ENCODE measurements at regions not wholly inside any gene's neighbourhood (a gene's known extent, or its start where the extent isn't known, plus 50 kb on each side); places are given as distances from the start of the nearest gene placed in this dataset.
"Not testable (repeated sequence)": the region's sequence is repeated elsewhere in the genome, so short reads cannot be mapped to it uniquely, and the experiment has no call there.

DNA sequence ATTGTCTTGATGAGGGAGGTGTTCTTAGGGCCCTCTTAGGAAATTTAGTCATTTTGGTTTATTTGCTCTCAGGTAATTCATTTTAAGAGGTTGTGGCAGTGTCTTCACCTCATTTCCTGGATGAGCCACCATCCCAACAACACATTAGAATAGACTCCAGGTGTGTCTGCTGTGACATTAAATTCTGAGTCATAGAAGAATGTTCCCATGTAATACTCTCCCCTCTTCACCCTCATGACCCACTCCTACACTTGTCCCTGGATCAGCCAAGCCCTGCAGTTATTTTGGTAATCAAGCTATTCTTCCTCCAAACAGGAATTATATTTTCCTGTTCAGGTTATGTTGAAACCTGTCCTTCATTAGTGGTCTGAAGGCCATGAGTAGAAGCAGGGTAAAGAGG, 944.1 kb downstream of the SORCS3 start:
- CTCF ChIA-PET, result no interaction called here
- DNase-seq, result no peak
- Mint-ChIP-seq H3K4me1 (no peaks in the 10 kb centered on the region), H3K27ac (no peak overlapping the region), H3K9me3 (peaks cover 2% of the 10 kb centered on the region), H3K4me3 (no peak overlapping the region), H3K27me3 (no peaks in the 10 kb centered on the region), H3K36me3 (no peaks in the 10 kb centered on the region)

DNA sequence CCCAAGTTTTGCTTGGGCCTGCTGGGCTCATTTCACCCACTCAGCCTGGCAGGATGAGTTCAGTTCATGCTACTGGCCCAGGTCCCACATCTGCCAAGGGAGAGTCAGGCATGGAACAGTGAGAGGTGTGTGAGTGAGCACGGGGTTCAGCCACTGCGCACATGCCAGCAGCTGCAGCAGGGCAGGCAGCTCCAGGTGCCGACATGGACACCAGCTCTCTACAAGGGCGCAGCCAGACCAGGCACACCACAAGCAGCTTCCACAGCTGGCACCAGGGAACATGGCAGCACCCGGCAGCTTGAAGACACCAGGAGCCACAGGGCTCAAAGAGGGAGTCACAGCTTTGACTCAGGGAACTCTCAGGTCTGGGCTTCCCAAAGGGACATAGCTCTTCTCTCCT, 938.0 kb downstream of the SORCS3 start:
- H3K9me3 Mint-ChIP-seq, result peaks cover 8% of the 10 kb centered on the region
- H3K36me3 Mint-ChIP-seq, result no peaks in the 10 kb centered on the region
- CTCF ChIA-PET, result no interaction called here
- no peaks in the 10 kb centered on the region for H3K27me3 Mint-ChIP-seq
- no peak overlapping the region for H3K4me3 Mint-ChIP-seq
- DNase-seq, result no peak
- no peaks in the 10 kb centered on the region for H3K4me1 Mint-ChIP-seq
- H3K27ac Mint-ChIP-seq, result no peak overlapping the region

DNA sequence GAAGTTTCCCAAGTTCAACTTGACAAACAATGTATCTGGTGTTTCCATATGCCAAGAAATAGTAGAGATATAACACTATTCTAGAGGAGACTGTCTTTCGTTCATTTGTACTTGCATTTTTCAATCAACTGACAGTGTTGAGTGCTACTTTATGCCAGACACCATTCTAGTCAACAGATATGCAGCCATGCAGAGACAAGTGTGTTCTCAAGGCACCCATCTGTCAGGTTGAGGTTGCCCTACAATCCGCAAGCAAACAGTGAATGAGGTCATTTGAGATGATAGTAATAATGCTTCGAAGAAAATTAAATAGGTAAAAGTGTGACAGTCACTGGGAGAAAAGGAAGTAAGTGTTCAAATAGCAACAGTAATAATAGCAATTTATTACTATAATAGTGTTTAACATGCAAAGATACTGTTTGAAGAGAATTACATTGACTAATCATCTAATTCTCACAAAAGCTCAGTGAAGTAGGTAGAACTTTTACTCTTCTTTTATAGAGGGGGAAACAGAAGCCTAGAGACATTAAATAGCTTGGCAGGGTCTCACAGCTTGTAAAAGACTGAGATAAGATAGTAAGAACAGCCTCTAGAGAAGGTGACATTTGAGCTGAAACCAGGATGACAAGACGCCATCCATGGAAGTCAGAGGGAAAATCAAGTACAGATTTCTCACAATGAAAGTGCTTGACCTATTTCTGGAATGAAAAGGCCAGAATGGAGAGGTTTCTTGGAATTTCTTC, 936.9 kb downstream of the SORCS3 start:
- Mint-ChIP-seq H3K4me3 (no peak overlapping the region), H3K27me3 (no peaks in the 10 kb centered on the region), H3K4me1 (no peaks in the 10 kb centered on the region), H3K27ac (no peak overlapping the region), H3K9me3 (peaks cover 13% of the 10 kb centered on the region), H3K36me3 (no peaks in the 10 kb centered on the region)
- no peak for DNase-seq
- CTCF ChIA-PET, result no interaction called here

DNA sequence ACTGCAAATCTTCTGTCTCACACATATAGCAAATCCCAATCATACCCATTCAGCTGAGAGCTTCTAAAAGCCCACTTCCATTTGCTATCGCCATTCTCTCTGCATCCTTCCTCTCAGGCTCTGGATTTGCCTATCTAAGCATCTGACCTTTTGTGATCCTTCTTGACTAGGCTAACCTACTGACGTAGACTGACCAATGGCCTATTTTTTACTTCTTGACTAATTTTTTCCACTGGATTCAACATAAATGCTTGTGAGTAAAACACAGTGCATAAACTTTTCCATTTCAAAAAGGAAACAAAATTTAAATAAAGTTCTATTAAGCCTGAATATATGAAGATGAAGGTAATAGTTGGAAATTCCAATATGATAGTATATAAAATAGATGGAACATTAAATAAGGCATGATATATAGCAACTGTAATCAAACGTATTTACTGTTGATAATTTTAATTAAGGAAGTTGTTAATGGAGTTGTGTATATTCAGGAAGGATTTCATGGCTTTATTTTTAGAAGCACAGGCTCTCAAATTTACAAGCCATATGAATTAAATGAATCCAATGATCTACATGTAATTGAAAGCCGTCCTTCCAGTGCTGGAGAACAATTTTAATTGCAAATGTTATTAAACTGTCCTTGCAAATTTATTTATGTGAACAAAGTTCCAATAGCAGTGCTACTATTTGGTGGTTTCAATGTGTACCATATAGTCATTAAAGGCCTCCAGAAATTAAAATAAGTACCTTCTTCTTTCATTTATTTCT, 918.4 kb downstream of the SORCS3 start:
- no peaks in the 10 kb centered on the region for H3K4me1 Mint-ChIP-seq
- no peak for DNase-seq
- H3K4me3 Mint-ChIP-seq, result no peak overlapping the region
- H3K9me3 Mint-ChIP-seq, result peaks cover 2% of the 10 kb centered on the region
- CTCF ChIA-PET, result no interaction called here
- no peaks in the 10 kb centered on the region for H3K27me3 Mint-ChIP-seq
- no peak overlapping the region for H3K27ac Mint-ChIP-seq
- H3K36me3 Mint-ChIP-seq, result no peaks in the 10 kb centered on the region

DNA sequence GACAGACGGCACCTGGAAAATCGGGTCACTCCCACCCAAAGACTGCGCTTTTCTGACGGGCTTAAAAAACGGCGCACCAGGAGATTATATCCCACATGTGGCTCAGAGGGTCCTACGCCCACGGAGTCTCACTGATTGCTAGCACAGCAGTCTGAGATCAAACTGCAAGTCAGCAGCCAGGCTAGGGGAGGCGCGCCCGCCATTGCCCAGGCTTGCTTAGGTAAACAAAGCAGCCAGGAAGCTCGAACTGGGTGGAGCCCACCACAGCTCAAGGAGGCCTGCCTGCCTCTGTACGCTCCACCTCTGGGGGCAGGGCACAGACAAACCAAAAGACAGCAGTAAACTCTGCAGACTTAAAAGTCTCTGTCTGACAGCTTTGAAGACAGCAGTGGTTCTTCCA, 909.4 kb downstream of the SORCS3 start:
- CTCF ChIA-PET, DNase-seq, H3K36me3 Mint-ChIP-seq, H3K27ac Mint-ChIP-seq, H3K9me3 Mint-ChIP-seq, H3K27me3 Mint-ChIP-seq, H3K4me3 Mint-ChIP-seq, H3K4me1 Mint-ChIP-seq: not testable (repeated sequence)

DNA sequence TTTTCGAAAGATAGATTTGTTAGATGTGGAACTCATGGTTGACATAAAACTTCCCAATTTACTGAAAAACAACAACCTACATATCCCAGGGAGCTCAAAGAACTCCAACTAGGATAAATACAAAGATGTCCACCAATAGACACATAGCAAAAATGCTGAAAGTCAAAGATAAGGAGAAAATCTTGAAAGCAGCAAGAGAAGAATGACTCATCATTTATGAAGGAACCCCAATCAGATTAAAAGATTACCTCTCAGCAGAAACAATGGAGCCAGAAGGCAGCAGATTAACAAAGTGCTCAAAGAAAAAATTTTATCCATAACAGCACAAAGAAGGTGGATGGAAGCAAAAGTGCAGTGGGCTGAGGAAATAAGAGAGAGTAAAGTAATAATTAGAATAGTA, 908.6 kb downstream of the SORCS3 start:
- H3K4me1 Mint-ChIP-seq, result no peaks in the 10 kb centered on the region
- H3K27me3 Mint-ChIP-seq, result no peaks in the 10 kb centered on the region
- H3K9me3 Mint-ChIP-seq, result peaks cover 5% of the 10 kb centered on the region
- no peak for DNase-seq
- CTCF ChIA-PET, result no interaction called here
- H3K36me3 Mint-ChIP-seq, result no peaks in the 10 kb centered on the region
- H3K27ac Mint-ChIP-seq, result no peak overlapping the region
- no peak overlapping the region for H3K4me3 Mint-ChIP-seq

DNA sequence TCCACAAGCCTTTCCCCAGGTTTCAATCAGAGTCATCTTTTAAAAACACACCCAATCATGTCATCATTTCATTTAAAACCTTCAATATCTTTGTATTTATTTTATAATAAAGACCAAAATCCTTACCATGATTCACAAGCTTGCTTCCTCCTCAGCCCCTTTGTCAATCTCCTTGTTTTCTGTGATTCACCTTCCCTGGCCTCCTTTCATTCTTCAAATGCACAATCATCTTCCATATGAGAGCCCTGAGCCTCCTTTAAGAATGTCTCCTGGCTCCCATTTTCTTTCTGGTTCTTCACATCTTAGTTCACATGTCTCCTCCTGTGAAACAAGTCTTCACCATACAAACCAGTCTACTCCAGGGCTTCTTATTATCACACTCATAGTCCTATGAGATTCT, 904.0 kb downstream of the SORCS3 start:
- no peak for DNase-seq
- Mint-ChIP-seq H3K9me3 (peaks cover 5% of the 10 kb centered on the region), H3K27me3 (no peaks in the 10 kb centered on the region), H3K4me3 (no peak overlapping the region), H3K4me1 (no peaks in the 10 kb centered on the region), H3K36me3 (no peaks in the 10 kb centered on the region), H3K27ac (no peak overlapping the region)
- CTCF ChIA-PET, result no interaction called here

DNA sequence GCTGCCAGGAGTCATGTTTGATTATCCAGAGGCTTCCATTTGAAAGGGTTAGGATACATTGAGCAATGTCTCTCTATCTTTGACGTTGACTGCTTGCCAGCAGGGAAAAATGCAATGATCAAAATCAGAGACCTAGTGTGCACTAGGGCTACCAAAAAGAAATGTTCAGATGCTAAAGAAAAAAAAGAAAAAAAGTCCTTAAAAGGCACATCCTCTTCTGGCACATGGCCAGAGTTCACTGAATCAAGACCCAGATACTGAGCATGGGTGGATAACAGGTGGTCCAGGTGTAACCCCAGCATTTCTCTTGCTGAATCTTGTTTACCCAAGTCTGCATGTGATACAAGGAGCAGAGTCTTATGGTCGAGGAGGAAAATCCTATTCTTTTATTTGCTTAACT, 899.3 kb downstream of the SORCS3 start:
- Mint-ChIP-seq H3K27me3 (no peaks in the 10 kb centered on the region), H3K27ac (no peak overlapping the region), H3K36me3 (no peaks in the 10 kb centered on the region), H3K4me3 (no peak overlapping the region), H3K9me3 (no peaks in the 10 kb centered on the region), H3K4me1 (no peaks in the 10 kb centered on the region)
- CTCF ChIA-PET, result no interaction called here
- no peak for DNase-seq

DNA sequence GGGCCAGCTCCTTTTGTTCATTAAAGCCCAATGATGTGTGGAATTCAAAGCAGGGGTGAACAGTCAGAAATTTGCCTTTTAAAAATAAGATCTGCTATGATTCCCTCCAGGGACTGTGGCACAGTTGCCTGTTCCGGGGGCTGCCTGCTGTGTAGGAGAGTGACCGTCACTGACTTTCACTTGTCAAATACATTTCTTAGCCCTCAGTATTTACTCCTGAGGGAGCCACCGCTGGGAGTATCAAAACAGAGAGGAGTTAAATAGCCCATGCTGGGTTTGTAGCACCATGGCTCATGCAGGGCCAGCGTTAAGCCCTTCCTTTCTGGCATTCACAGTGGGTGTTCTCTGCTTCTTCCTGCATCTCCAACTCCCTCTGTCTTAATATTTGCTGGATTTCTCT, 897.8 kb downstream of the SORCS3 start:
- Mint-ChIP-seq H3K36me3 (no peaks in the 10 kb centered on the region), H3K4me3 (no peak overlapping the region), H3K27me3 (no peaks in the 10 kb centered on the region), H3K27ac (no peak overlapping the region), H3K9me3 (peaks cover 5% of the 10 kb centered on the region), H3K4me1 (no peaks in the 10 kb centered on the region)
- CTCF ChIA-PET, result no interaction called here
- DNase-seq, result no peak

DNA sequence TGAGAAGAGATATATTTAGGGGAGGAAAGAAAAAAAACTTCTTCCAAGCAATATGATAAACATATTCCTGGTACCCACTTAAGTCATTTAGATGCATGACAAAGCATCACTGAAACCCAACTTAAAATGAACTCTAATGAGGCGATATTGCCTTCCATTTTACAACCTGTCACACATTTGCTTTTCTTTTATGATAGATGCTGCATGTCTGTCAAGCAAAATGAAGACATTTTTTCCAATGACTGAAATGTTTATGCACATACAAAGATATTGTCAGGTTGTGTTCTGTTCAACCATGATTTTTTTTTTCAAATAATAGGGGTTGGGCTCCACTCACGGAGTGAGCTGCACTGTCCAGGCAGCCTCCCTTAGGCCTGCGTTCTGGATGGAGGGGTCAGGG, 894.4 kb downstream of the SORCS3 start:
- CTCF ChIA-PET, result no interaction called here
- Mint-ChIP-seq H3K4me1 (no peaks in the 10 kb centered on the region), H3K27me3 (no peaks in the 10 kb centered on the region), H3K36me3 (no peaks in the 10 kb centered on the region), H3K9me3 (peaks cover 8% of the 10 kb centered on the region), H3K27ac (no peak overlapping the region), H3K4me3 (no peak overlapping the region)
- no peak for DNase-seq

DNA sequence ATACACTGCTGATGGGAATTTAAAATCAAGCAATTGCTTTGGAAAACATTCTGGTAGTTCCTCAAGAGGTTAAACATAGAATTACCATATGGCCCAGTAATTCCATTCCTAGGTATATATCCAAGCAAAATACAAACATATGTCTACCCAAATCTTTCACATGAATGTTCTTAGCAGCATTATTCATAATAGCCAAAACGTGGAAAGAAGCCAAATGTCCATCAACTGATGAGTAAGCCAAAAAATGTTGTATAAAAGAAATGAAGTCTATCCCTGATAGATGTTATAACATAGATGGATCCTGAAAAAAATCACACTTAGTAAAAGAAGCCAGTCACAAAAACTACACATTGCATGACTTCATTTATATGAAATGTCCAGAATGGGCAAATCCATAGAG, 893.0 kb downstream of the SORCS3 start:
- Mint-ChIP-seq H3K4me1 (no peaks in the 10 kb centered on the region), H3K27ac (no peak overlapping the region), H3K9me3 (peaks cover 8% of the 10 kb centered on the region), H3K27me3 (no peaks in the 10 kb centered on the region), H3K4me3 (no peak overlapping the region), H3K36me3 (no peaks in the 10 kb centered on the region)
- DNase-seq, result no peak
- CTCF ChIA-PET, result no interaction called here

DNA sequence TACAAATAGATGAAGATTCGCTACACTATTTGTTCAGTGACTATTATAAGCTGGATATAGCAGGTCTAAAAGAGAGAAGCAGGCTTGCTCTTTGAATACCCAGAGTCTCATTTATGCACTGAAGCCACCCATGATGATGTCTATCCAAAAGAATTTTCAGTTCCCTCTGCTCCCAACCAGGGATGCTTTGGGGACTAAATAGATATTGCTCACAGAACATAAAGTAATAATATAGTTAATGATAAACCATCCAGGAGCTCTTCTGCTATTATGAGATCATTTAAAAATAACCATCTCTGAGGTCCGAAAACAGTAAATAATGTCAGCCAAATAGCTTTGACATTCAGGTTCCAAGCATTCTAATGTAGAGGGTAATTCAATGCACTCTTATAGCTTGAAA, 875.4 kb downstream of the SORCS3 start:
- no peak overlapping the region for H3K27ac Mint-ChIP-seq

DNA sequence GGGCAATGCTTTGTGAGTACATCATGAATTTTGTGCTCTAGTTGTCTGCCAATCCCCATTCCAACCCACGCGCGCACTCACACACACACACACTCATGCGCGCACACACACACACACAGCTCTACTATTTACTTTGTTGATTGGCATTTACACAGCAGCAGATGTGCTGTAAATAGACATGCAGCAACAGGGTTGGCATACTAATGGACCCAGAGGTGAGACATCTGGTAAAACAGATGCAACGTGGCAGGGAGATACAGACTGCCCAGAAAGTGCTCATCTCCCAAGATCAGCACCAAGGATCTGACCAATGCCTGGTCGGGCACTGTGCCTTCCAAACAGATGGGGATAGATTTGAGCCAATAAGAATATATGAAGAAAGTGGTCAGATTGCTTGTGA, 873.0 kb downstream of the SORCS3 start:
- H3K27me3 Mint-ChIP-seq, result no peaks in the 10 kb centered on the region
- H3K9me3 Mint-ChIP-seq, result no peaks in the 10 kb centered on the region
- no peak overlapping the region for H3K4me3 Mint-ChIP-seq
- no peaks in the 10 kb centered on the region for H3K36me3 Mint-ChIP-seq
- CTCF ChIA-PET, result no interaction called here
- no peak overlapping the region for H3K27ac Mint-ChIP-seq
- no peaks in the 10 kb centered on the region for H3K4me1 Mint-ChIP-seq
- no peak for DNase-seq

More for the DNA sequence above, 875.4 kb downstream of the SORCS3 start:
- Mint-ChIP-seq H3K4me3 (no peak overlapping the region), H3K9me3 (no peaks in the 10 kb centered on the region), H3K27me3 (no peaks in the 10 kb centered on the region), H3K36me3 (no peaks in the 10 kb centered on the region), H3K4me1 (no peaks in the 10 kb centered on the region)
- CTCF ChIA-PET, result no interaction called here
- no peak for DNase-seq

DNA sequence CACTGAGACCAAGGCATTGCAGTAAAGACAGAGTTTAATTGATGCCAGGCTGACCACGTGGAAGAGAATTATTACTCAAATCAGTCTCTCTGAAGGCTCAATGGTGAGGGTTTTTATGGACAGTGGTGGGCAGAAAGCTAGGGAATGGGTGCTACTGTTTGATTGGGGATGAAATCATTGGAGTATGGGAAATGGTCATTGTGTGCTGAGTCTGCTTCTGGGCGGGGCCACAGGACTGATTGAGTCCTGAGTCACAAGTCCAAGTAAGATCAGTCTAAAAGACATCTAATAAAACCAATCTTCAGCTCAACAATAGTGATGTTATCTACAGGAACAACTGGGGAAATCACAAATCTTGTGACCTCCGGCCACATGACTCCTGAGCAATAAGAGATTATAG, 868.4 kb downstream of the SORCS3 start:
- CTCF ChIA-PET, result no interaction called here
- no peak overlapping the region for H3K4me3 Mint-ChIP-seq
- no peak for DNase-seq
- no peaks in the 10 kb centered on the region for H3K9me3 Mint-ChIP-seq
- H3K36me3 Mint-ChIP-seq, result no peaks in the 10 kb centered on the region
- H3K27ac Mint-ChIP-seq, result no peak overlapping the region
- H3K4me1 Mint-ChIP-seq, result no peaks in the 10 kb centered on the region
- H3K27me3 Mint-ChIP-seq, result no peaks in the 10 kb centered on the region

DNA sequence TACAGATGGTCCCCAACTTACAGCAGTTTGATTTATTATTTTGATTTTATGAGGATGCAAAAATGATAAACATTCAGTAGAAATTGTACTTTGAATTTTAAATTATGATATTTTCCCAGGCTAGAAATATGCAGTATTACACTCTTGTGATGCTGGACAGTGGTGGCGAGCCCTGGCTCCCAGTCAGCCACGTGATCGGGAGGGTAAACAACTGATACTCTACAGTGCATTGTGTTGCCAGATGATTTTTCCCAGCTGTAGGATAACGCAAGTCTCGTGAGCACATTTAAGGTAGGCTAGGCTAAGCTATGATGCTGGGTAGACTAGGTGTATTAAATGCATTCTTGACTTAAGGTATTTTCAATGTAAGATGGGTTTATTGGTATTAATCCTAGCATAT, 865.2 kb downstream of the SORCS3 start:
- Mint-ChIP-seq H3K36me3 (no peaks in the 10 kb centered on the region), H3K4me3 (no peak overlapping the region), H3K27me3 (no peaks in the 10 kb centered on the region), H3K4me1 (no peaks in the 10 kb centered on the region), H3K9me3 (no peaks in the 10 kb centered on the region), H3K27ac (no peak overlapping the region)
- no peak for DNase-seq
- CTCF ChIA-PET, result no interaction called here
